Smooth muscle cell (in vitro differentiated cells): ENCODE measurements at regions not wholly inside any gene's neighbourhood (a gene's known extent, or its start where the extent isn't known, plus 50 kb on each side); places are given as distances from the start of the nearest gene placed in this dataset.

Experiments
- DNase-seq: peaks from one replicate; lab custom pipeline; 2025; ENCODE audit not compliant: unreplicated experiment; lab: John Stamatoyannopoulos, UW
- H2AFZ ChIP-seq: fragments of 200-600 bp; sonication (generic); 2 replicates; pipeline ENCODE4 v1.6.0; 2016; ENCODE audit warnings: antibody characterized with exemption, low read depth, mild to moderate bottlenecking
- H3F3A ChIP-seq: fragments of 200-600 bp; sonication (generic); 2 replicates; pipeline ENCODE4 v1.6.0; 2017; ENCODE audit warnings: antibody characterized with exemption, low read depth
- H3K27ac ChIP-seq: fragments of 200-600 bp; sonication (generic); 2 replicates; pipeline ENCODE4 v1.5.1; 2016; ENCODE audit warnings: low read depth, mild to moderate bottlenecking
- H3K27me3 ChIP-seq: fragments of 200-600 bp; sonication (generic); 2 replicates; pipeline ENCODE4 v1.6.1; 2016; ENCODE audit warnings: low read depth, mild to moderate bottlenecking
- H3K36me3 ChIP-seq: fragments of 200-600 bp; sonication (generic); 2 replicates; pipeline ENCODE4 v1.5.1; 2016; ENCODE audit warnings: low read depth
- H3K4me1 ChIP-seq: fragments of 200-600 bp; sonication (generic); 2 replicates; pipeline ENCODE4 v1.5.1; 2016; ENCODE audit warnings: low read depth
- H3K4me2 ChIP-seq: fragments of 200-600 bp; sonication (generic); 2 replicates; pipeline ENCODE4 v1.6.0; 2016; ENCODE audit warnings: mild to moderate bottlenecking
- H3K4me3 ChIP-seq: fragments of 200-600 bp; sonication (generic); 2 replicates; pipeline ENCODE4 v1.5.1; 2016; ENCODE audit warnings: mild to moderate bottlenecking
- H3K79me2 ChIP-seq: fragments of 200-600 bp; sonication (generic); 2 replicates; pipeline ENCODE4 v1.6.0; 2016; ENCODE audit warnings: low read depth, mild to moderate bottlenecking
- H3K9ac ChIP-seq: fragments of 200-600 bp; sonication (generic); 2 replicates; pipeline ENCODE4 v1.6.0; 2016; ENCODE audit warnings: low read depth
- H3K9me3 ChIP-seq: fragments of 200-600 bp; sonication (generic); replicated peaks from 2 replicates; pipeline ENCODE4 v1.5.1; 2016; ENCODE audit warnings: low read depth
- H4K20me1 ChIP-seq: fragments of 200-600 bp; sonication (generic); 2 replicates; pipeline ENCODE4 v1.6.0; 2016; ENCODE audit warnings: low read depth
- CTCF ChIP-seq: fragments of 200-600 bp; sonication (generic); IDR thresholded peaks from 2 replicates; pipeline ENCODE4 v1.5.1; 2017; ENCODE audit warnings: borderline replicate concordance, mild to moderate bottlenecking, antibody characterized with exemption; ENCODE audit not compliant: insufficient read depth, poor library complexity, severe bottlenecking
- WGBS: methylation state at CpG from one replicate; pipeline ENCODE4 v1.1.7; 2016; ENCODE audit warnings: low lambda C conversion rate; 5-methylcytosine and 5-hydroxymethylcytosine counted together

GRCh38 chr9:89731262-89732182 is 126.7 kb downstream of the GADD45G start:
- Histone ChIP-seq H3K9ac (no peak overlapping the region), H3K27ac (no peak overlapping the region), H3K36me3 (no peaks in the 10 kb centered on the region), H3F3A (peaks cover 6% of the 10 kb centered on the region), H3K4me3 (no peak overlapping the region), H3K79me2 (no peaks in the 10 kb centered on the region), H3K9me3 (no peaks in the 10 kb centered on the region), H3K27me3 (no peaks in the 10 kb centered on the region), H3K4me1 (peaks cover 6% of the 10 kb centered on the region), H2AFZ (no peak overlapping the region), H4K20me1 (no peaks in the 10 kb centered on the region), H3K4me2 (no peak overlapping the region)
- no peak for DNase-seq
- no peak for TF ChIP-seq CTCF
- WGBS = 89% methylated on average over 9 of the region's 9 CpGs

GRCh38 chr9:89732295-89732938 is 127.6 kb downstream of the GADD45G start:
- H3K9ac ChIP-seq = no peak overlapping the region
- H3K4me1 ChIP-seq = peaks cover 6% of the 10 kb centered on the region
- H3K27me3 ChIP-seq = no peaks in the 10 kb centered on the region
- no peak overlapping the region for H2AFZ ChIP-seq
- no peak for TF ChIP-seq CTCF
- WGBS = 85% methylated on average over 5 of the region's 5 CpGs
- no peaks in the 10 kb centered on the region for H3K79me2 ChIP-seq
- no peaks in the 10 kb centered on the region for H3K36me3 ChIP-seq
- no peak overlapping the region for H3K27ac ChIP-seq
- H3K4me2 ChIP-seq = no peak overlapping the region
- peaks cover 6% of the 10 kb centered on the region for H3F3A ChIP-seq
- H4K20me1 ChIP-seq = no peaks in the 10 kb centered on the region
- DNase-seq = no peak
- no peaks in the 10 kb centered on the region for H3K9me3 ChIP-seq
- H3K4me3 ChIP-seq = no peak overlapping the region

DNA sequence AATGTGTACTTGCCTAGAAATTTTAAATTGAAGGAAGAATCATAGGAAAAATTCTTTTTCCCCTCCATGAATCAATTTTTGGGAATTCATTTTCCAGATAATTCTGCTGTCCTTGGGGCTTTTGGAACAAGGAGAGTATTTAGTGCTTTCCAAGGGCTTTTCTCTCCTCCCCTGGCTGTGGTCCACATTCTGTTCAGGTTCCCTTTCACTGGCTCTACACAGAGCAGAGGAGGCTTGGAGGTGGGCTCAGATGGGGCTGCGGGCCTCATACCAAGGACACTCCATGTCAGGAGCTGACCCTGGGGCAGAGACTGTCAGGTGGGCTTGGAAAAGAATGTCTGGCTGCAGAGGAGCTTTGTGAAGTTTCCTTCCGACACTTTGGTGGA is 128.1 kb downstream of the GADD45G start:
- no peaks in the 10 kb centered on the region for H3K9me3 ChIP-seq
- no peaks in the 10 kb centered on the region for H3K27me3 ChIP-seq
- H3K4me3 ChIP-seq = no peak overlapping the region
- no peak overlapping the region for H2AFZ ChIP-seq
- H3F3A ChIP-seq = peaks cover 6% of the 10 kb centered on the region
- H3K4me2 ChIP-seq = no peak overlapping the region
- WGBS = 100% methylated on average over 2 of the region's 2 CpGs
- no peak for TF ChIP-seq CTCF
- no peaks in the 10 kb centered on the region for H4K20me1 ChIP-seq
- no peaks in the 10 kb centered on the region for H3K36me3 ChIP-seq
- H3K9ac ChIP-seq = no peak overlapping the region
- H3K27ac ChIP-seq = no peak overlapping the region
- H3K79me2 ChIP-seq = no peaks in the 10 kb centered on the region
- DNase-seq = no peak
- H3K4me1 ChIP-seq = peaks cover 6% of the 10 kb centered on the region
